ENCODE measurements at regions not wholly inside any gene's neighbourhood (a gene's known extent, or its start where the extent isn't known, plus 50 kb on each side); places are given as distances from the start of the nearest gene placed in this dataset.

DNA sequence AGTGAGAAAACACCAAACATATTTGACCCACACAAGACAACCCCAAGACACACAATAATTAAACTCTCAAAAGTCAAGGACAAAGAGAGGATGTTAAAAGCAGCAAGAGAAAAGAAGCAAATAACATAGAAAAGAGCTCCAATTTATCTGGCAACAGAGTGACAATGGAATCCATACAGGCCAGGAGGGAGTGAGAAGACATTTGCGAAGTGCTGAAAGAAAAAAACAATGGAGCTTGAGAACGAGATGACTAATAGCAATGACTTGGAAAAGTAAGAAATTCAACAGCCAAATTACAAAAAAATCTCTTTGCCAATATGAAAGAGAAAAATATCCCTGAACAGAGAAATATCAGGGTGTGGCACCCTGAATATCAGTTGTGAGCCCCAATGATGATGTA lies 61.6 kb downstream of the MAD2L1 start:
- TF ChIP-seq, protein P1, sequence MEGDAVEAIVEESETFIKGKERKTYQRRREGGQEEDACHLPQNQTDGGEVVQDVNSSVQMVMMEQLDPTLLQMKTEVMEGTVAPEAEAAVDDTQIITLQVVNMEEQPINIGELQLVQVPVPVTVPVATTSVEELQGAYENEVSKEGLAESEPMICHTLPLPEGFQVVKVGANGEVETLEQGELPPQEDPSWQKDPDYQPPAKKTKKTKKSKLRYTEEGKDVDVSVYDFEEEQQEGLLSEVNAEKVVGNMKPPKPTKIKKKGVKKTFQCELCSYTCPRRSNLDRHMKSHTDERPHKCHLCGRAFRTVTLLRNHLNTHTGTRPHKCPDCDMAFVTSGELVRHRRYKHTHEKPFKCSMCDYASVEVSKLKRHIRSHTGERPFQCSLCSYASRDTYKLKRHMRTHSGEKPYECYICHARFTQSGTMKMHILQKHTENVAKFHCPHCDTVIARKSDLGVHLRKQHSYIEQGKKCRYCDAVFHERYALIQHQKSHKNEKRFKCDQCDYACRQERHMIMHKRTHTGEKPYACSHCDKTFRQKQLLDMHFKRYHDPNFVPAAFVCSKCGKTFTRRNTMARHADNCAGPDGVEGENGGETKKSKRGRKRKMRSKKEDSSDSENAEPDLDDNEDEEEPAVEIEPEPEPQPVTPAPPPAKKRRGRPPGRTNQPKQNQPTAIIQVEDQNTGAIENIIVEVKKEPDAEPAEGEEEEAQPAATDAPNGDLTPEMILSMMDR (IDR thresholded peaks at IDR 0.05; ENCODE audit: extremely low read depth in 1 of 2, insufficient read depth in 1 of 2, low read depth in 1 of 2, low read length in 2 of 2) = no peak
- TF ChIP-seq, protein P2, sequence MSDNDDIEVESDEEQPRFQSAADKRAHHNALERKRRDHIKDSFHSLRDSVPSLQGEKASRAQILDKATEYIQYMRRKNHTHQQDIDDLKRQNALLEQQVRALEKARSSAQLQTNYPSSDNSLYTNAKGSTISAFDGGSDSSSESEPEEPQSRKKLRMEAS (IDR thresholded peaks at IDR 0.05; ENCODE audit: insufficient read depth, insufficient read length) = no peak
- no peak for TF ChIP-seq POLR2A (IDR thresholded peaks at IDR 0.05; ENCODE audit: low read depth, low read length)
- no peak for TF ChIP-seq GATA2 (IDR thresholded peaks at IDR 0.05; ENCODE audit: insufficient read depth, insufficient read length, low read depth, low read length)
- TF ChIP-seq POLR2AphosphoS5 (IDR thresholded peaks at IDR 0.05; ENCODE audit: insufficient read depth, low read depth, low read length) = no peak
